DND-41 (cell line): ENCODE measurements at regions not wholly inside any gene's neighbourhood (a gene's known extent, or its start where the extent isn't known, plus 50 kb on each side); places are given as distances from the start of the nearest gene placed in this dataset.

Experiments
- EZH2 ChIP-seq: IDR thresholded peaks from 3 replicates; pipeline ENCODE4 v1.6.1; 2012; ENCODE audit warnings: borderline replicate concordance, low read depth, mild to moderate bottlenecking, moderate library complexity, low read length, inconsistent platforms; ENCODE audit not compliant: severe bottlenecking
- TF ChIP-seq, protein P1 (sequence below): IDR thresholded peaks from 2 replicates; pipeline ENCODE4 v1.5.1; 2012; ENCODE audit warnings: borderline replicate concordance, low read length, moderate library complexity, mild to moderate bottlenecking; ENCODE audit not compliant: poor library complexity, severe bottlenecking; ENCODE audit errors: extremely low read depth

DNA sequence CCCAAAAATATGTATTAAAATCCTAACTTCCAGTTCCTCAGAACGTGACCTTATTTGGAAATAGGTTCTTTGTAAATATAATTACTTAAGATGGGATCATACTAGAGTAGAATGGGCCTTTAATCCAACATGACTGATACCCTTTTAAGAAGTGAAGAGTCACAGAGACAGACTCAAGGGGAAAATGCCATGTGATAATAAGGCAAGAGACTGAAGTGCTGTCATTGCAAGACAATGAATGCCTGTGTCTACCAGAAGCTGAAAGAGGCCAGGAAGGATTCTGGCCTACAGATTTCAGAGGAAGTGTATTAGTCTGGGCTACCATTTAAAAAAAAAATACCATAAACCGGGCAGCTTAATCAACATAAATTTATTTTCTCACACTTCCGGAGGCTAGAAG lies 85.9 kb upstream of the LRRC55 start:
- TF ChIP-seq EZH2, result no peak
- TF ChIP-seq, protein P1, sequence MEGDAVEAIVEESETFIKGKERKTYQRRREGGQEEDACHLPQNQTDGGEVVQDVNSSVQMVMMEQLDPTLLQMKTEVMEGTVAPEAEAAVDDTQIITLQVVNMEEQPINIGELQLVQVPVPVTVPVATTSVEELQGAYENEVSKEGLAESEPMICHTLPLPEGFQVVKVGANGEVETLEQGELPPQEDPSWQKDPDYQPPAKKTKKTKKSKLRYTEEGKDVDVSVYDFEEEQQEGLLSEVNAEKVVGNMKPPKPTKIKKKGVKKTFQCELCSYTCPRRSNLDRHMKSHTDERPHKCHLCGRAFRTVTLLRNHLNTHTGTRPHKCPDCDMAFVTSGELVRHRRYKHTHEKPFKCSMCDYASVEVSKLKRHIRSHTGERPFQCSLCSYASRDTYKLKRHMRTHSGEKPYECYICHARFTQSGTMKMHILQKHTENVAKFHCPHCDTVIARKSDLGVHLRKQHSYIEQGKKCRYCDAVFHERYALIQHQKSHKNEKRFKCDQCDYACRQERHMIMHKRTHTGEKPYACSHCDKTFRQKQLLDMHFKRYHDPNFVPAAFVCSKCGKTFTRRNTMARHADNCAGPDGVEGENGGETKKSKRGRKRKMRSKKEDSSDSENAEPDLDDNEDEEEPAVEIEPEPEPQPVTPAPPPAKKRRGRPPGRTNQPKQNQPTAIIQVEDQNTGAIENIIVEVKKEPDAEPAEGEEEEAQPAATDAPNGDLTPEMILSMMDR, result no peak
